WTC11 (cell line): ENCODE measurements at regions not wholly inside any gene's neighbourhood (a gene's known extent, or its start where the extent isn't known, plus 50 kb on each side); places are given as distances from the start of the nearest gene placed in this dataset.

ENCODE experiments used
- ATAC-seq: fragments of 200-7000 bp; cut with Tn5 transposase; 2 replicates; pipeline ENCODE4 v1.10.0; 2021; ENCODE audit warnings: mild to moderate bottlenecking, moderate library complexity
- CTCF ChIA-PET: fragments of 300-600 bp; sonication (Branson Sonifier 250); formaldehyde crosslinking; loops from one replicate; lab custom pipeline; 2021; ENCODE audit warnings: antibody characterized with exemption; lab: Charles Lee
- POLR2A ChIA-PET: fragments of 350-600 bp; sonication (Branson Sonifier 250); formaldehyde crosslinking; loops from one replicate; lab custom pipeline; 2021; ENCODE audit warnings: antibody characterized with exemption; lab: Charles Lee
- DNase-seq: peaks from one replicate; pipeline ENCODE4 v3.0.0; 2021; ENCODE audit warnings: low spot score
- H3K27ac Mint-ChIP-seq: 2 replicates; pipeline ENCODE4 v1.8.0; 2021; ENCODE audit warnings: mixed read lengths
- H3K27me3 Mint-ChIP-seq: 2 replicates; pipeline ENCODE4 v1.8.0; 2021; ENCODE audit warnings: low read depth, mild to moderate bottlenecking, moderate library complexity, mixed read lengths
- H3K36me3 Mint-ChIP-seq: 2 replicates; pipeline ENCODE4 v1.8.0; 2021; ENCODE audit warnings: mixed read lengths
- H3K4me1 Mint-ChIP-seq: 2 replicates; pipeline ENCODE4 v1.8.0; 2022; ENCODE audit warnings: mixed read lengths
- H3K4me3 Mint-ChIP-seq: 2 replicates; pipeline ENCODE4 v1.8.0; 2021; ENCODE audit warnings: mild to moderate bottlenecking, moderate library complexity, mixed read lengths
- H3K9me3 Mint-ChIP-seq: 2 replicates; pipeline ENCODE4 v1.8.0; 2021; ENCODE audit warnings: mixed read lengths
- ATF1 ChIP-seq: sonication (generic); formaldehyde crosslinking; IDR thresholded peaks from 2 replicates; pipeline ENCODE4 v1.8.1; 2023; ENCODE audit warnings: mild to moderate bottlenecking, moderate library complexity, missing genetic modification reagents
- CREB1 ChIP-seq: sonication (generic); formaldehyde crosslinking; IDR thresholded peaks from 2 replicates; pipeline ENCODE4 v1.8.0; 2023; ENCODE audit warnings: mild to moderate bottlenecking, missing genetic modification reagents
- ETV6 ChIP-seq: sonication (generic); formaldehyde crosslinking; IDR thresholded peaks from 2 replicates; pipeline ENCODE4 v1.8.1; 2022; ENCODE audit warnings: mild to moderate bottlenecking, missing genetic modification reagents
- HMGA2 ChIP-seq: fragments of 250-450 bp; sonication (Bioruptor Pico); IDR thresholded peaks from 2 replicates; pipeline ENCODE4 v1.4.0; 2021; ENCODE audit warnings: mild to moderate bottlenecking, moderate library complexity
- IRF2 ChIP-seq: sonication (generic); formaldehyde crosslinking; IDR thresholded peaks from 2 replicates; pipeline ENCODE4 v1.8.0; 2022; ENCODE audit warnings: low read depth, missing genetic modification reagents, borderline replicate concordance
- MYBL2 ChIP-seq: sonication (generic); formaldehyde crosslinking; IDR thresholded peaks from 2 replicates; pipeline ENCODE4 v1.8.1; 2023; ENCODE audit warnings: mild to moderate bottlenecking, moderate library complexity, missing genetic modification reagents
- SMAD3 ChIP-seq: sonication (generic); formaldehyde crosslinking; IDR thresholded peaks from 2 replicates; pipeline ENCODE4 v1.8.0; 2022; ENCODE audit warnings: missing genetic modification reagents, mild to moderate bottlenecking, borderline replicate concordance
- ZNF219 ChIP-seq: sonication (generic); formaldehyde crosslinking; IDR thresholded peaks from 2 replicates; pipeline ENCODE4 v1.8.0; 2023; ENCODE audit warnings: missing genetic modification reagents, mild to moderate bottlenecking, borderline replicate concordance
- ZNF232 ChIP-seq: sonication (generic); formaldehyde crosslinking; IDR thresholded peaks from 2 replicates; pipeline ENCODE4 v1.8.0; 2022; ENCODE audit warnings: mild to moderate bottlenecking, missing genetic modification reagents
- TF ChIP-seq, protein P1 (sequence below): sonication (generic); formaldehyde crosslinking; IDR thresholded peaks from 2 replicates; pipeline ENCODE4 v1.8.1; 2023; ENCODE audit warnings: mild to moderate bottlenecking, moderate library complexity, missing genetic modification reagents
- TF ChIP-seq, protein P2 (sequence below): sonication (generic); formaldehyde crosslinking; IDR thresholded peaks from 2 replicates; pipeline ENCODE4 v1.8.1; 2023; ENCODE audit warnings: mild to moderate bottlenecking, missing genetic modification reagents
- TF ChIP-seq, protein P3 (sequence below): sonication (generic); formaldehyde crosslinking; IDR thresholded peaks from 2 replicates; pipeline ENCODE4 v1.8.1; 2023; ENCODE audit warnings: mild to moderate bottlenecking, missing genetic modification reagents, borderline replicate concordance
- TF ChIP-seq, protein P4 (sequence below): sonication (generic); formaldehyde crosslinking; IDR thresholded peaks from 2 replicates; pipeline ENCODE4 v1.8.0; 2023; ENCODE audit warnings: missing genetic modification reagents, mild to moderate bottlenecking, borderline replicate concordance
- TF ChIP-seq, protein P5 (sequence below): sonication (generic); formaldehyde crosslinking; IDR thresholded peaks from 2 replicates; pipeline ENCODE4 v1.8.0; 2022; ENCODE audit warnings: mild to moderate bottlenecking, missing genetic modification reagents
- TF ChIP-seq, protein P6 (sequence below): fragments of 250-450 bp; sonication (Bioruptor Pico); IDR thresholded peaks from 2 replicates; pipeline ENCODE4 v1.9.0; 2021; ENCODE audit warnings: mild to moderate bottlenecking, borderline replicate concordance
- TF ChIP-seq, protein P7 (sequence below): sonication (generic); formaldehyde crosslinking; conservative IDR thresholded peaks from 2 replicates; pipeline ENCODE4 v1.8.1; 2023; ENCODE audit warnings: mild to moderate bottlenecking, low read depth, missing genetic modification reagents, moderate library complexity

DNA sequence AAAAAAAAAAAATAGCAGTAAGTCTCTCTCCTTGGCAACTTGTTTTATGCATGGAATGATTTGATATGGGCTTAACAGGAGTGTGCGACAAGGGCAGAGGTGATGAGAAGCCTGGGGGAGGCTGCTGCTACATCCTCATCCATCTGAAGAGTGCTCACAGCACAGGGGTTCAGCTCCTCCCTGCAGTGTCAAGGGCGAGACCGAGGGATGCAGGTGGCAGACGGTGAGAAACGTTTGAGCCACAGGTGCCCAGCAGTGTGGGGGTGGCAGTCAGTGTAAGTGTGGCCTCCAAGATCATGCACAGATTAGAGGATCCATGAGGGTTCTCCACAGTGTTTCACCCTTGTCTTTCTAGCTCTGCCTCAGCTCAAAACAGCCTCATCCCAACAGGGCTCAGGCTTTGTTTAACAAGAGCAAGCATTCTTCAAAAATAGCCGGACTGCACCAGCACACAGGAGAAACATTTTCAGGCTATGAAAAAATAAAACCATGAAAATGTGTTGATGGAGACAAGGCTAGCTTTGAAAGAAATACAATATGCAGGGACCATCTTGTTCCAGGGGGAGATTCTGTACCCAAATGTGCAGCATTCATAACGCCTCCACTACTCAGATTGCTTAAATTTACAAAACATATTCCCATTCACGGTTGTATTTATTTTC, 324.5 kb upstream of the MYT1L start:
- Mint-ChIP-seq H3K27ac (no peak overlapping the region), H3K9me3 (peaks cover 30% of the 10 kb centered on the region), H3K27me3 (no peaks in the 10 kb centered on the region; the same call in 1 of the 2 replicates), H3K4me3 (no peak overlapping the region), H3K36me3 (peaks cover 19% of the 10 kb centered on the region), H3K4me1 (peaks cover 5% of the 10 kb centered on the region; the same call in 1 of the 2 replicates)
- ChIA-PET POLR2A (interaction anchor here (0.9 kb wide), 1 partner anchor 15 kb away, joined by 3 read pairs; no protein-coding TSS in a partner anchor), CTCF (no interaction called here)
- DNase-seq (no peak), ATAC-seq (no peak)
- TF ChIP-seq, protein P1, sequence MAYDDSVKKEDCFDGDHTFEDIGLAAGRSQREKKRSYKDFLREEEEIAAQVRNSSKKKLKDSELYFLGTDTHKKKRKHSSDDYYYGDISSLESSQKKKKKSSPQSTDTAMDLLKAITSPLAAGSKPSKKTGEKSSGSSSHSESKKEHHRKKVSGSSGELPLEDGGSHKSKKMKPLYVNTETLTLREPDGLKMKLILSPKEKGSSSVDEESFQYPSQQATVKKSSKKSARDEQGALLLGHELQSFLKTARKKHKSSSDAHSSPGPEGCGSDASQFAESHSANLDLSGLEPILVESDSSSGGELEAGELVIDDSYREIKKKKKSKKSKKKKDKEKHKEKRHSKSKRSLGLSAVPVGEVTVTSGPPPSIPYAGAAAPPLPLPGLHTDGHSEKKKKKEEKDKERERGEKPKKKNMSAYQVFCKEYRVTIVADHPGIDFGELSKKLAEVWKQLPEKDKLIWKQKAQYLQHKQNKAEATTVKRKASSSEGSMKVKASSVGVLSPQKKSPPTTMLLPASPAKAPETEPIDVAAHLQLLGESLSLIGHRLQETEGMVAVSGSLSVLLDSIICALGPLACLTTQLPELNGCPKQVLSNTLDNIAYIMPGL, result no peak
- TF ChIP-seq ATF1 (no peak), HMGA2 (no peak), MYBL2 (no peak), ETV6 (CRISPR knock-in tag) (no peak), ZNF232 (CRISPR knock-in tag) (no peak), ZNF219 (CRISPR knock-in tag) (no peak), IRF2 (CRISPR knock-in tag) (no peak), CREB1 (CRISPR knock-in tag) (no peak), SMAD3 (CRISPR knock-in tag) (no peak)
- TF ChIP-seq, protein P2, sequence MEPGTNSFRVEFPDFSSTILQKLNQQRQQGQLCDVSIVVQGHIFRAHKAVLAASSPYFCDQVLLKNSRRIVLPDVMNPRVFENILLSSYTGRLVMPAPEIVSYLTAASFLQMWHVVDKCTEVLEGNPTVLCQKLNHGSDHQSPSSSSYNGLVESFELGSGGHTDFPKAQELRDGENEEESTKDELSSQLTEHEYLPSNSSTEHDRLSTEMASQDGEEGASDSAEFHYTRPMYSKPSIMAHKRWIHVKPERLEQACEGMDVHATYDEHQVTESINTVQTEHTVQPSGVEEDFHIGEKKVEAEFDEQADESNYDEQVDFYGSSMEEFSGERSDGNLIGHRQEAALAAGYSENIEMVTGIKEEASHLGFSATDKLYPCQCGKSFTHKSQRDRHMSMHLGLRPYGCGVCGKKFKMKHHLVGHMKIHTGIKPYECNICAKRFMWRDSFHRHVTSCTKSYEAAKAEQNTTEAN, result no peak
- TF ChIP-seq, protein P3, sequence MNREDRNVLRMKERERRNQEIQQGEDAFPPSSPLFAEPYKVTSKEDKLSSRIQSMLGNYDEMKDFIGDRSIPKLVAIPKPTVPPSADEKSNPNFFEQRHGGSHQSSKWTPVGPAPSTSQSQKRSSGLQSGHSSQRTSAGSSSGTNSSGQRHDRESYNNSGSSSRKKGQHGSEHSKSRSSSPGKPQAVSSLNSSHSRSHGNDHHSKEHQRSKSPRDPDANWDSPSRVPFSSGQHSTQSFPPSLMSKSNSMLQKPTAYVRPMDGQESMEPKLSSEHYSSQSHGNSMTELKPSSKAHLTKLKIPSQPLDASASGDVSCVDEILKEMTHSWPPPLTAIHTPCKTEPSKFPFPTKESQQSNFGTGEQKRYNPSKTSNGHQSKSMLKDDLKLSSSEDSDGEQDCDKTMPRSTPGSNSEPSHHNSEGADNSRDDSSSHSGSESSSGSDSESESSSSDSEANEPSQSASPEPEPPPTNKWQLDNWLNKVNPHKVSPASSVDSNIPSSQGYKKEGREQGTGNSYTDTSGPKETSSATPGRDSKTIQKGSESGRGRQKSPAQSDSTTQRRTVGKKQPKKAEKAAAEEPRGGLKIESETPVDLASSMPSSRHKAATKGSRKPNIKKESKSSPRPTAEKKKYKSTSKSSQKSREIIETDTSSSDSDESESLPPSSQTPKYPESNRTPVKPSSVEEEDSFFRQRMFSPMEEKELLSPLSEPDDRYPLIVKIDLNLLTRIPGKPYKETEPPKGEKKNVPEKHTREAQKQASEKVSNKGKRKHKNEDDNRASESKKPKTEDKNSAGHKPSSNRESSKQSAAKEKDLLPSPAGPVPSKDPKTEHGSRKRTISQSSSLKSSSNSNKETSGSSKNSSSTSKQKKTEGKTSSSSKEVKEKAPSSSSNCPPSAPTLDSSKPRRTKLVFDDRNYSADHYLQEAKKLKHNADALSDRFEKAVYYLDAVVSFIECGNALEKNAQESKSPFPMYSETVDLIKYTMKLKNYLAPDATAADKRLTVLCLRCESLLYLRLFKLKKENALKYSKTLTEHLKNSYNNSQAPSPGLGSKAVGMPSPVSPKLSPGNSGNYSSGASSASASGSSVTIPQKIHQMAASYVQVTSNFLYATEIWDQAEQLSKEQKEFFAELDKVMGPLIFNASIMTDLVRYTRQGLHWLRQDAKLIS (CRISPR knock-in tag), result no peak
- TF ChIP-seq, protein P4, sequence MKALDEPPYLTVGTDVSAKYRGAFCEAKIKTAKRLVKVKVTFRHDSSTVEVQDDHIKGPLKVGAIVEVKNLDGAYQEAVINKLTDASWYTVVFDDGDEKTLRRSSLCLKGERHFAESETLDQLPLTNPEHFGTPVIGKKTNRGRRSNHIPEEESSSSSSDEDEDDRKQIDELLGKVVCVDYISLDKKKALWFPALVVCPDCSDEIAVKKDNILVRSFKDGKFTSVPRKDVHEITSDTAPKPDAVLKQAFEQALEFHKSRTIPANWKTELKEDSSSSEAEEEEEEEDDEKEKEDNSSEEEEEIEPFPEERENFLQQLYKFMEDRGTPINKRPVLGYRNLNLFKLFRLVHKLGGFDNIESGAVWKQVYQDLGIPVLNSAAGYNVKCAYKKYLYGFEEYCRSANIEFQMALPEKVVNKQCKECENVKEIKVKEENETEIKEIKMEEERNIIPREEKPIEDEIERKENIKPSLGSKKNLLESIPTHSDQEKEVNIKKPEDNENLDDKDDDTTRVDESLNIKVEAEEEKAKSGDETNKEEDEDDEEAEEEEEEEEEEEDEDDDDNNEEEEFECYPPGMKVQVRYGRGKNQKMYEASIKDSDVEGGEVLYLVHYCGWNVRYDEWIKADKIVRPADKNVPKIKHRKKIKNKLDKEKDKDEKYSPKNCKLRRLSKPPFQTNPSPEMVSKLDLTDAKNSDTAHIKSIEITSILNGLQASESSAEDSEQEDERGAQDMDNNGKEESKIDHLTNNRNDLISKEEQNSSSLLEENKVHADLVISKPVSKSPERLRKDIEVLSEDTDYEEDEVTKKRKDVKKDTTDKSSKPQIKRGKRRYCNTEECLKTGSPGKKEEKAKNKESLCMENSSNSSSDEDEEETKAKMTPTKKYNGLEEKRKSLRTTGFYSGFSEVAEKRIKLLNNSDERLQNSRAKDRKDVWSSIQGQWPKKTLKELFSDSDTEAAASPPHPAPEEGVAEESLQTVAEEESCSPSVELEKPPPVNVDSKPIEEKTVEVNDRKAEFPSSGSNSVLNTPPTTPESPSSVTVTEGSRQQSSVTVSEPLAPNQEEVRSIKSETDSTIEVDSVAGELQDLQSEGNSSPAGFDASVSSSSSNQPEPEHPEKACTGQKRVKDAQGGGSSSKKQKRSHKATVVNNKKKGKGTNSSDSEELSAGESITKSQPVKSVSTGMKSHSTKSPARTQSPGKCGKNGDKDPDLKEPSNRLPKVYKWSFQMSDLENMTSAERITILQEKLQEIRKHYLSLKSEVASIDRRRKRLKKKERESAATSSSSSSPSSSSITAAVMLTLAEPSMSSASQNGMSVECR (CRISPR knock-in tag), result no peak
- TF ChIP-seq, protein P5, sequence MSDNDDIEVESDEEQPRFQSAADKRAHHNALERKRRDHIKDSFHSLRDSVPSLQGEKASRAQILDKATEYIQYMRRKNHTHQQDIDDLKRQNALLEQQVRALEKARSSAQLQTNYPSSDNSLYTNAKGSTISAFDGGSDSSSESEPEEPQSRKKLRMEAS (CRISPR knock-in tag), result no peak
- TF ChIP-seq, protein P6, sequence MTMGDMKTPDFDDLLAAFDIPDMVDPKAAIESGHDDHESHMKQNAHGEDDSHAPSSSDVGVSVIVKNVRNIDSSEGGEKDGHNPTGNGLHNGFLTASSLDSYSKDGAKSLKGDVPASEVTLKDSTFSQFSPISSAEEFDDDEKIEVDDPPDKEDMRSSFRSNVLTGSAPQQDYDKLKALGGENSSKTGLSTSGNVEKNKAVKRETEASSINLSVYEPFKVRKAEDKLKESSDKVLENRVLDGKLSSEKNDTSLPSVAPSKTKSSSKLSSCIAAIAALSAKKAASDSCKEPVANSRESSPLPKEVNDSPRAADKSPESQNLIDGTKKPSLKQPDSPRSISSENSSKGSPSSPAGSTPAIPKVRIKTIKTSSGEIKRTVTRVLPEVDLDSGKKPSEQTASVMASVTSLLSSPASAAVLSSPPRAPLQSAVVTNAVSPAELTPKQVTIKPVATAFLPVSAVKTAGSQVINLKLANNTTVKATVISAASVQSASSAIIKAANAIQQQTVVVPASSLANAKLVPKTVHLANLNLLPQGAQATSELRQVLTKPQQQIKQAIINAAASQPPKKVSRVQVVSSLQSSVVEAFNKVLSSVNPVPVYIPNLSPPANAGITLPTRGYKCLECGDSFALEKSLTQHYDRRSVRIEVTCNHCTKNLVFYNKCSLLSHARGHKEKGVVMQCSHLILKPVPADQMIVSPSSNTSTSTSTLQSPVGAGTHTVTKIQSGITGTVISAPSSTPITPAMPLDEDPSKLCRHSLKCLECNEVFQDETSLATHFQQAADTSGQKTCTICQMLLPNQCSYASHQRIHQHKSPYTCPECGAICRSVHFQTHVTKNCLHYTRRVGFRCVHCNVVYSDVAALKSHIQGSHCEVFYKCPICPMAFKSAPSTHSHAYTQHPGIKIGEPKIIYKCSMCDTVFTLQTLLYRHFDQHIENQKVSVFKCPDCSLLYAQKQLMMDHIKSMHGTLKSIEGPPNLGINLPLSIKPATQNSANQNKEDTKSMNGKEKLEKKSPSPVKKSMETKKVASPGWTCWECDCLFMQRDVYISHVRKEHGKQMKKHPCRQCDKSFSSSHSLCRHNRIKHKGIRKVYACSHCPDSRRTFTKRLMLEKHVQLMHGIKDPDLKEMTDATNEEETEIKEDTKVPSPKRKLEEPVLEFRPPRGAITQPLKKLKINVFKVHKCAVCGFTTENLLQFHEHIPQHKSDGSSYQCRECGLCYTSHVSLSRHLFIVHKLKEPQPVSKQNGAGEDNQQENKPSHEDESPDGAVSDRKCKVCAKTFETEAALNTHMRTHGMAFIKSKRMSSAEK, result no peak
- TF ChIP-seq, protein P7, sequence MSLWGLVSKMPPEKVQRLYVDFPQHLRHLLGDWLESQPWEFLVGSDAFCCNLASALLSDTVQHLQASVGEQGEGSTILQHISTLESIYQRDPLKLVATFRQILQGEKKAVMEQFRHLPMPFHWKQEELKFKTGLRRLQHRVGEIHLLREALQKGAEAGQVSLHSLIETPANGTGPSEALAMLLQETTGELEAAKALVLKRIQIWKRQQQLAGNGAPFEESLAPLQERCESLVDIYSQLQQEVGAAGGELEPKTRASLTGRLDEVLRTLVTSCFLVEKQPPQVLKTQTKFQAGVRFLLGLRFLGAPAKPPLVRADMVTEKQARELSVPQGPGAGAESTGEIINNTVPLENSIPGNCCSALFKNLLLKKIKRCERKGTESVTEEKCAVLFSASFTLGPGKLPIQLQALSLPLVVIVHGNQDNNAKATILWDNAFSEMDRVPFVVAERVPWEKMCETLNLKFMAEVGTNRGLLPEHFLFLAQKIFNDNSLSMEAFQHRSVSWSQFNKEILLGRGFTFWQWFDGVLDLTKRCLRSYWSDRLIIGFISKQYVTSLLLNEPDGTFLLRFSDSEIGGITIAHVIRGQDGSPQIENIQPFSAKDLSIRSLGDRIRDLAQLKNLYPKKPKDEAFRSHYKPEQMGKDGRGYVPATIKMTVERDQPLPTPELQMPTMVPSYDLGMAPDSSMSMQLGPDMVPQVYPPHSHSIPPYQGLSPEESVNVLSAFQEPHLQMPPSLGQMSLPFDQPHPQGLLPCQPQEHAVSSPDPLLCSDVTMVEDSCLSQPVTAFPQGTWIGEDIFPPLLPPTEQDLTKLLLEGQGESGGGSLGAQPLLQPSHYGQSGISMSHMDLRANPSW (CRISPR knock-in tag), result no peak
